ENCODE measurements at regions not wholly inside any gene's neighbourhood (a gene's known extent, or its start where the extent isn't known, plus 50 kb on each side); places are given as distances from the start of the nearest gene placed in this dataset.

- Histone ChIP-seq H3K9me3 (ENCODE audit: insufficient read depth in 2 of 2, low read depth in 1 of 2, low read length in 1 of 2) (no peaks in the 10 kb centered on the region), H3K4me2 (ENCODE audit: insufficient read depth in 1 of 2, low read depth in 2 of 2, low read length in 2 of 2) (no peak overlapping the region), H2BK120ac (replicated peaks; ENCODE audit: low read depth, low read length) (no peak overlapping the region), H3K4ac (replicated peaks; ENCODE audit: insufficient read length, low read depth, low read length) (no peak overlapping the region), H2BK20ac (ENCODE audit: low read length) (0 out of 2 replicates have a peak overlapping the region, but pooled peaks have one; percentile 72), H3K4me3 (ENCODE audit: extremely low read depth in 1 of 4, insufficient read depth in 2 of 4, low read depth in 3 of 4, low read length in 4 of 4) (no peak overlapping the region), H3K36me3 (ENCODE audit: control insufficient read depth in 2 of 4, insufficient read depth in 4 of 4, low read length in 3 of 4) (no peaks in the 10 kb centered on the region), H2AK5ac (ENCODE audit: low read depth, low read length) (no peak overlapping the region), H2BK15ac (ENCODE audit: low read length) (peak overlapping the region; percentile 72; the same call in 1 of the 2 replicates), H3K4me1 (replicated peaks in 1 of 4; ENCODE audit: control insufficient read depth in 3 of 4, insufficient read depth in 4 of 4, low read length in 3 of 4) (no peaks in the 10 kb centered on the region), H4K91ac (replicated peaks; ENCODE audit: insufficient read length, low read length) (no peak overlapping the region), H3K18ac (ENCODE audit: extremely low read depth, low read length) (no peak overlapping the region; the same call in 1 of the 2 replicates), H3K27ac (ENCODE audit: low read depth, low read length) (no peak overlapping the region), H4K20me1 (replicated peaks in 1 of 2; ENCODE audit: control insufficient read depth in 1 of 2, insufficient read depth in 2 of 2, low read length in 2 of 2) (no peaks in the 10 kb centered on the region), H3K23ac (ENCODE audit: insufficient read length) (no peak overlapping the region), H3K9ac (replicated peaks in 1 of 4; ENCODE audit: extremely low read depth in 1 of 4, low read depth in 3 of 4, low read length in 3 of 4) (no peak overlapping the region), H3K79me2 (ENCODE audit: control insufficient read depth in 1 of 2, insufficient read depth in 2 of 2, low read length in 2 of 2) (no peaks in the 10 kb centered on the region), H2BK5ac (ENCODE audit: low read depth, low read length) (no peak overlapping the region), H2BK12ac (ENCODE audit: low read depth, low read length) (no peak overlapping the region), H3K14ac (ENCODE audit: insufficient read length) (no peak overlapping the region), H2AFZ (ENCODE audit: low read length) (peak overlapping the region; percentile 47; the same call in 1 of the 2 replicates), H4K5ac (ENCODE audit: insufficient read length, low read depth, low read length) (no peak overlapping the region), H3K27me3 (replicated peaks in 1 of 4; ENCODE audit: control insufficient read depth in 3 of 4, extremely low read depth in 1 of 4, insufficient read depth in 3 of 4, low read length in 3 of 4) (no peaks in the 10 kb centered on the region), H3K56ac (replicated peaks; ENCODE audit: insufficient read length, low read depth, low read length) (no peak overlapping the region), H3K23me2 (ENCODE audit: low read depth, low read length) (peaks cover 1% of the 10 kb centered on the region; the same call in 1 of the 2 replicates), H4K8ac (ENCODE audit: extremely low read depth, insufficient read depth, low read length) (peak overlapping the region; percentile 28), H3K79me1 (ENCODE audit: low read depth, low read length) (no peaks in the 10 kb centered on the region)
- 0 out of 2 replicates have a peak, but pooled peaks have one; percentile 29 for TF ChIP-seq CEBPB (IDR thresholded peaks at IDR 0.05; ENCODE audit: low read depth, low read length)
- no peak for TF ChIP-seq KDM5A (IDR thresholded peaks at IDR 0.05; ENCODE audit: low read length)
- TF ChIP-seq, protein P1, sequence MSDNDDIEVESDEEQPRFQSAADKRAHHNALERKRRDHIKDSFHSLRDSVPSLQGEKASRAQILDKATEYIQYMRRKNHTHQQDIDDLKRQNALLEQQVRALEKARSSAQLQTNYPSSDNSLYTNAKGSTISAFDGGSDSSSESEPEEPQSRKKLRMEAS (IDR thresholded peaks at IDR 0.05): no peak
- TF ChIP-seq, protein P2, sequence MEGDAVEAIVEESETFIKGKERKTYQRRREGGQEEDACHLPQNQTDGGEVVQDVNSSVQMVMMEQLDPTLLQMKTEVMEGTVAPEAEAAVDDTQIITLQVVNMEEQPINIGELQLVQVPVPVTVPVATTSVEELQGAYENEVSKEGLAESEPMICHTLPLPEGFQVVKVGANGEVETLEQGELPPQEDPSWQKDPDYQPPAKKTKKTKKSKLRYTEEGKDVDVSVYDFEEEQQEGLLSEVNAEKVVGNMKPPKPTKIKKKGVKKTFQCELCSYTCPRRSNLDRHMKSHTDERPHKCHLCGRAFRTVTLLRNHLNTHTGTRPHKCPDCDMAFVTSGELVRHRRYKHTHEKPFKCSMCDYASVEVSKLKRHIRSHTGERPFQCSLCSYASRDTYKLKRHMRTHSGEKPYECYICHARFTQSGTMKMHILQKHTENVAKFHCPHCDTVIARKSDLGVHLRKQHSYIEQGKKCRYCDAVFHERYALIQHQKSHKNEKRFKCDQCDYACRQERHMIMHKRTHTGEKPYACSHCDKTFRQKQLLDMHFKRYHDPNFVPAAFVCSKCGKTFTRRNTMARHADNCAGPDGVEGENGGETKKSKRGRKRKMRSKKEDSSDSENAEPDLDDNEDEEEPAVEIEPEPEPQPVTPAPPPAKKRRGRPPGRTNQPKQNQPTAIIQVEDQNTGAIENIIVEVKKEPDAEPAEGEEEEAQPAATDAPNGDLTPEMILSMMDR (IDR thresholded peaks at IDR 0.05; ENCODE audit: control extremely low read depth in 1 of 3, insufficient read depth in 1 of 3, low read depth in 1 of 3, low read length in 3 of 3): peak; percentile 76 to 98 (median 81)
- TF ChIP-seq YY1 (IDR thresholded peaks at IDR 0.05; ENCODE audit: low read depth, low read length): 0 out of 2 replicates have a peak, but pooled peaks have one; percentile 17
- TF ChIP-seq RAD21 (IDR thresholded peaks at IDR 0.05 in 1 of 2, conservative IDR thresholded peaks at IDR 0.05 in 1 of 2; ENCODE audit: low read depth in 2 of 2, low read length in 2 of 2): peak; percentile 55 to 66
- TF ChIP-seq TAF7 (optimal IDR thresholded peaks at IDR 0.05; ENCODE audit: borderline replicate concordance, low read depth, low read length): peak; percentile 12
- DNase-seq (ENCODE audit: low read depth in 1 of 2, low spot score in 2 of 2) (peak; percentile 3 to 83), FAIRE-seq (no peak)
- CTCF ChIA-PET (ENCODE audit: partially characterized antibody): interaction anchor here (0.7 to 5.3 kb wide), 18 partner anchors 9 to 524 kb away, joined by 3 to 29 read pairs (median 4); no protein-coding TSS in a partner anchor
- POLR2A ChIA-PET (ENCODE audit: partially characterized antibody): no interaction called here
- WGBS, 2 experiments (ENCODE audit: extremely low coverage in 1 of 2, insufficient coverage in 1 of 2, insufficient read length in 1 of 2, insufficient replicate concordance in 2 of 2, low coverage in 1 of 2, low lambda C conversion rate in 2 of 2, missing lambda C conversion rate in 1 of 2): 84% methylated on average over 12 of the region's 12 CpGs; no CpG with 5 or more reads in 1 of the 2 experiments
Measured at GRCh38 chr18:57970356-57971095, 73.5 kb upstream of the NEDD4L start.
